ENCODE measurements at regions not wholly inside any gene's neighbourhood (a gene's known extent, or its start where the extent isn't known, plus 50 kb on each side); places are given as distances from the start of the nearest gene placed in this dataset.
A peak's percentile ranks its signal among the peaks of the same experiment; 100 is the strongest.
"Not testable (repeated sequence)": the region's sequence is repeated elsewhere in the genome, so short reads cannot be mapped to it uniquely, and the experiment has no call there.

DNA sequence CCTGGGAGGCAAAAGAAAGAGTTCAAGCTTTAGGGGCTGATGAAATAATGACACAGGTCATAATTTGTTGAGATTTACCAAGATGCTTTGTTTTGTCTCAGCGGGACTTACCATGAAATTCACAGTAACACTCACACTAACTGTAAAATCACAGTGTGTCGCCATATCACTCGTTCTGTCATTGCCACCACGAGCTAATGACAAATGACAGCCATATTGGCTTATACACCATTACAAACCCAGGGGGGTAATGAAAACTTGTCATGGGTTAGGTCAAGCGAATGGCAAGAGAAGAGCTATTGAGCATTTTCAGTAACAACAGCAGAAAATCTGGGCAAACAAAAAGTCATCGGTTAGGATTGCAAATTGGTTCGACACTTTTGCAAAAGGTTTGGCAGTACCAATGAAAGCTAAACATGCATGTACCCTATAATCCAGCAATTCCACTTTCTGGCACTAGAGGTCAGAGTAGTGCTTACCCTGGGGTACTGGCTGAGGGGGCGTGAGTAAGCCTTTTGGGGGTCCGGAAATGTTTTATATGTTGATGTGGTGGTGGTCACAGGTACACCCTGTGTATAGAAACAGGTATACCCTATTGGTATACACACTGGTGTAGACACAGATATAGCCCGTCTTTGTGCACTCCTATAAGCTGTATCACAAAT, 83.9 kb upstream of the RAI2 start:
- DNase-seq (ENCODE audit: insufficient read length, low spot score) (no peak), FAIRE-seq (peak; percentile 80)
- no peak for TF ChIP-seq POLR2AphosphoS5 (IDR thresholded peaks at IDR 0.05; ENCODE audit: low read depth, low read length)
- TF ChIP-seq TAF1 (IDR thresholded peaks at IDR 0.05; ENCODE audit: low read depth, low read length), result no peak
- no peak for TF ChIP-seq POLR2A (IDR thresholded peaks at IDR 0.05; ENCODE audit: low read depth, low read length)
- no peak for TF ChIP-seq POU2F2 (IDR thresholded peaks at IDR 0.05; ENCODE audit: low read depth, low read length)
- no peak for TF ChIP-seq PAX5 (IDR thresholded peaks at IDR 0.05; ENCODE audit: insufficient read depth, low read length, severe bottlenecking)
- no peak for TF ChIP-seq SPI1 (IDR thresholded peaks at IDR 0.05; ENCODE audit: low read depth, low read length)

DNA sequence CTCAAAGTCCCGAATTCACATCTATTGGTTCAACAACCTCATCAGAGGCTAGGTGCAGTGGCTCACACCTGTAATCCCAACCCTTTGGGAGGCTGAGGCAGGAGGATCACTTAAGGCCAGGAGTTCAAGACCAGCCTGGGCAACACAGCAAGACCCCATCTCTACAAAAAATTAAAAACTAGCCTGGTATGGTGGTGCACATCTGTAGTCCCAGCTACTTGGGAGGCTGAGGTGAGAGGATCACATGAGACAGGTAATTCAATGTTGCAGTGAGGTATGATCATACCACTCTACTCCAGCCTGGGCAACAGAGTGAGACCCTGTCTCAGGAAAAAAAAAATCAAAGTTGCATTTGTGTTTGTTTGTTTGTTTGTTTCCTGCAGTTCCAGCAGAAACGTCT, 80.1 kb upstream of the RAI2 start:
- not testable (repeated sequence) for FAIRE-seq; DNase-seq (ENCODE audit: insufficient read length, low spot score)

DNA sequence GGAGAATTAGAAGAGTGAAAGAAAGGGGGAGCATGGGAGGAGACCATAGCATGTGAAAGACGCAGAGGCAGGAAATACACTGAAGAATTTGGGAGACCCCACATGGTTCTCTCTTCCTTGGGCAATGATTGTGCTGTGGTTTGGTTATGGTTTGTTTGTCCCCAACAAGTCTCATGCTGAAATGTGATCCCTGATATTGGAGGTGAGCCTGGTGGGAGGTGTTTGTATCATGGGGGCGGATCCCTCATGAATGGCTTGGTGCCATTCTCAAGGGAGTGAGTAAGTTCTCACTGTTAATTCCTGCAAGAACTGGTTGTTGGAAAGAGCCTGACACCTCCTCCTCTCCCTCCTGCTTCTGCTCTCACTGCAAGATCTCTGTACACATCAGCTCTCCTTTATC, 78.6 kb upstream of the RAI2 start:
- TF ChIP-seq POLR2AphosphoS5 (IDR thresholded peaks at IDR 0.05; ENCODE audit: low read depth, low read length), result no peak
- no peak for TF ChIP-seq TAF1 (IDR thresholded peaks at IDR 0.05; ENCODE audit: low read depth, low read length)
- TF ChIP-seq SPI1 (IDR thresholded peaks at IDR 0.05; ENCODE audit: low read depth, low read length), result no peak
- no peak for TF ChIP-seq POLR2A (IDR thresholded peaks at IDR 0.05; ENCODE audit: low read depth, low read length)
- no peak for TF ChIP-seq PAX5 (IDR thresholded peaks at IDR 0.05; ENCODE audit: insufficient read depth, low read length, severe bottlenecking)
- TF ChIP-seq POU2F2 (IDR thresholded peaks at IDR 0.05; ENCODE audit: low read depth, low read length), result no peak
- FAIRE-seq, result no peak
- DNase-seq (ENCODE audit: insufficient read length, low spot score), result no peak

DNA sequence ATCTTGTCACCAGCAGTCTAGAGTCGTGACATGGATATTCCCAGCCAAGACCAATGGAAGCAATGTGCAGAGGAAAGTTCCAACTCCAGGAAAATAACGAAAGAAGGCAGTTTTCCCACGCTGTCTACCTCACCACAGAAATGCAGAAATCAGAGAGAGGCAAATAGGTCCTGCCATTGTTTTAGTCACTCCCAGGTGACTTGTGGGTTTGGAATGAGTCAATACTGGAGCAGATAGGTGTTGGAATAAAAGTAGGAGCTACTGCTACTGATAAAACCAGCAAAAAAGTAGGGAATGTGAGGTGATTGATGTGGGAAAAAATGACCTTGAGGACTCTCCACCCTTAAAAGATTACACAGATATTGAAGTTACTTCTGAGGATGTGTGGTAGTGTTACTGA, 72.8 kb upstream of the RAI2 start:
- no peak for FAIRE-seq
- no peak for DNase-seq (ENCODE audit: insufficient read length, low spot score)
- TF ChIP-seq SPI1 (IDR thresholded peaks at IDR 0.05; ENCODE audit: low read depth, low read length), result no peak
- no peak for TF ChIP-seq POU2F2 (IDR thresholded peaks at IDR 0.05; ENCODE audit: low read depth, low read length)
- TF ChIP-seq POLR2A (IDR thresholded peaks at IDR 0.05; ENCODE audit: low read depth, low read length), result no peak
- no peak for TF ChIP-seq POLR2AphosphoS5 (IDR thresholded peaks at IDR 0.05; ENCODE audit: low read depth, low read length)
- TF ChIP-seq PAX5 (IDR thresholded peaks at IDR 0.05; ENCODE audit: insufficient read depth, low read length, severe bottlenecking), result no peak
- TF ChIP-seq TAF1 (IDR thresholded peaks at IDR 0.05; ENCODE audit: low read depth, low read length), result no peak

DNA sequence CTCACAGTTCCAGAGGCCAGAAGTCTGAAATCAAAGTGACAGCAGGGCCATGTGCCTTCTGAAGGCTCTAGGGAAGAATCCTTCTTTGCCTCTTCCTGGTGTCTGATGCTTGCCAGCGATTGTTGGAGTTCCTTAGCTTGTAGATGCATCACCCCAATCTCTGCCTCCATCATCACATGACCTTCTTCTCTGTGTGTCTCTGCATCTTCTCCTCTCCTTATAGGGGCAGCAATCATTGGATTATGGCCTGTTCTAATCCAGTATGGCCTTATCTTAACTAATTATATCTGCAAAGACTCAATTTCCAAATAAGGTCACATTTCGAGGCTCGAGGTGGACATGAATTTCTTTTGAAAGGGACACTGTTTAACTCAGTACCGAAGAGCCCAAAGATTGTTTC, 71.7 kb upstream of the RAI2 start:
- DNase-seq (ENCODE audit: insufficient read length, low spot score) (no peak), FAIRE-seq (no peak)
- no peak for TF ChIP-seq POLR2A (IDR thresholded peaks at IDR 0.05; ENCODE audit: low read depth, low read length)
- TF ChIP-seq SPI1 (IDR thresholded peaks at IDR 0.05; ENCODE audit: low read depth, low read length), result no peak
- TF ChIP-seq PAX5 (IDR thresholded peaks at IDR 0.05; ENCODE audit: insufficient read depth, low read length, severe bottlenecking), result no peak
- no peak for TF ChIP-seq POLR2AphosphoS5 (IDR thresholded peaks at IDR 0.05; ENCODE audit: low read depth, low read length)
- TF ChIP-seq TAF1 (IDR thresholded peaks at IDR 0.05; ENCODE audit: low read depth, low read length), result no peak
- TF ChIP-seq POU2F2 (IDR thresholded peaks at IDR 0.05; ENCODE audit: low read depth, low read length), result no peak

DNA sequence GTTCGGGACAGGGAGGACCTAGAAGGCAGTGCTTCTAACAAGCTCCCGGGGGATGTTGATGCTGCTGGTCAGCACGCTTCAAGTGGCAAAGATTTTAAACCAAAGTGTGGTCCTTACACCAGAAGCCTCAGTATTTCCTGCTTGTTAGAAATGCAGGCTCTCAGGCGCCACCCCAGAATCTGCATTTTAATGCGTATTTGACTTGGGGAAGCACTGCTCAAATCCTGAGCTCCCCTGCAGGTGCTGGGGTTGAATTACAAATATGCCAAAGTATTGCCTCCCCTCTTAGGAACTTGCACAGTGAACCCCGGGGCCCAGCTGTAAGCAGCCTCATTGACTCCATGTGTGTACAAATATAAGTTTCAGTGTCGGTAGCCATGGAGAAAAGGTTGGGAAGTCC, 70.8 kb upstream of the RAI2 start:
- no peak for TF ChIP-seq TAF1 (IDR thresholded peaks at IDR 0.05; ENCODE audit: low read depth, low read length)
- no peak for TF ChIP-seq PAX5 (IDR thresholded peaks at IDR 0.05; ENCODE audit: insufficient read depth, low read length, severe bottlenecking)
- no peak for TF ChIP-seq POLR2A (IDR thresholded peaks at IDR 0.05; ENCODE audit: low read depth, low read length)
- no peak for TF ChIP-seq POLR2AphosphoS5 (IDR thresholded peaks at IDR 0.05; ENCODE audit: low read depth, low read length)
- TF ChIP-seq SPI1 (IDR thresholded peaks at IDR 0.05; ENCODE audit: low read depth, low read length), result no peak
- TF ChIP-seq POU2F2 (IDR thresholded peaks at IDR 0.05; ENCODE audit: low read depth, low read length), result no peak

DNA sequence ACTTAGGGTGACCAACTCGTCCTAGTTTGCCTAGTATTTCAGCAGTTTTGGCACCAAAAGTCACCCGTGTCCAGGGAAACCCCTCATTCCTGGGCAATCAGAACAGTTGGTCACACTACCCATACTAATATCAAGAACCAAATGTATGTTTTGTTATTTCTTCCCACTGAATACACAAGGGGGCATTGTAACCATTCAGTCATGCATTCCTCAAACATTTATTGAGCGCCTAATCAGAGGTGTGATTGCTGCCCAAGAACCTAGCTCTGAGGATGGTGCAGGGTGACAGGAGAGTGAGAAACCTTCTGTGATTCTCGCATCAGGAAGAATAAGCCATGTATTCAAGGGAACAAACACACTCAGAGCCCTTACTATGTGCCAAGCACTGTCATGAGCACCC, 69.8 kb upstream of the RAI2 start:
- no peak for DNase-seq (ENCODE audit: insufficient read length, low spot score)
- FAIRE-seq, result peak; percentile 28
- TF ChIP-seq PAX5 (IDR thresholded peaks at IDR 0.05; ENCODE audit: insufficient read depth, low read length, severe bottlenecking) (no peak), POLR2AphosphoS5 (IDR thresholded peaks at IDR 0.05; ENCODE audit: low read depth, low read length) (no peak), SPI1 (IDR thresholded peaks at IDR 0.05; ENCODE audit: low read depth, low read length) (no peak), POU2F2 (IDR thresholded peaks at IDR 0.05; ENCODE audit: low read depth, low read length) (no peak), TAF1 (IDR thresholded peaks at IDR 0.05; ENCODE audit: low read depth, low read length) (no peak), POLR2A (IDR thresholded peaks at IDR 0.05; ENCODE audit: low read depth, low read length) (no peak)

More for the DNA sequence above, 70.8 kb upstream of the RAI2 start:
- DNase-seq (ENCODE audit: insufficient read length, low spot score) (no peak), FAIRE-seq (no peak)

DNA sequence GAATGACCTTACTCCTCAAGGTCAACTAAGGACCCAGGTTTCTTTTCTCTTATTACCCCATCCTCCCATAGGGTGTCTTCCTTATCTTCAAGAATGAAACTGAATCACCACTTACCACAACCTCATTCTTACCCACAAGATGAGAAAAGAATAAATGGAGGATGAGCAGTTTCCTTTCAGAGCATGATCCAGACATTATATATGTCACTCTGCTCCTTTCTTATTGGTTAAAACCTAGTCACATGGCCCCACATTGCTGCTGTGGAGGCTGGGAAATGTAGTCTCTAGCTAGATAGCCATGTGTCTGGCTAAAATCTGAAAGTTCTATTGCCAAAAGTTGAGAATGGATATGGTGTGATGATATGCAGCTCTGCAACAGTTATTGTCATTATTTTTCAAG, 62.4 kb upstream of the RAI2 start:
- no peak for FAIRE-seq
- no peak for DNase-seq (ENCODE audit: insufficient read length, low spot score)
- TF ChIP-seq SPI1 (IDR thresholded peaks at IDR 0.05; ENCODE audit: low read depth, low read length), result no peak
- no peak for TF ChIP-seq POU2F2 (IDR thresholded peaks at IDR 0.05; ENCODE audit: low read depth, low read length)
- no peak for TF ChIP-seq PAX5 (IDR thresholded peaks at IDR 0.05; ENCODE audit: insufficient read depth, low read length, severe bottlenecking)
- no peak for TF ChIP-seq TAF1 (IDR thresholded peaks at IDR 0.05; ENCODE audit: low read depth, low read length)
- TF ChIP-seq POLR2AphosphoS5 (IDR thresholded peaks at IDR 0.05; ENCODE audit: low read depth, low read length), result no peak
- no peak for TF ChIP-seq POLR2A (IDR thresholded peaks at IDR 0.05; ENCODE audit: low read depth, low read length)

DNA sequence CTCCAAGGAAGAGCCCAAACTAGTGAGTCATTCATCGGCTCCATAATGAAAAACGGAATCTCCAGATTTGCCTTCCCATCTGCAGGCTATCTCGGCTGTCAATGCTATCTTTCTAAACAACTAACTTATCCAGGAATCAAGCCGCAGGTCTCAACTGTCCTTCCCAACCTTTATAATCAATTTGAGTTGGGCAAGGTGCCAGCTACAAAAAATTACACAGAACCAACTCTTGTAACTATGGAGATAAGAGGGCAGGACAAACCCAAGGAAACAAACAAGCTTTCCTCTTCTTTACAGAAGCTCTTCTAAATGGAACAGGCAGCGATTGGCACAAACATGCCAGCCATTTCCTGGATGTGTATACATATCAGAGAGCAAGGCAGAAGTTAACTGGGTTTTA, 61.2 kb upstream of the RAI2 start:
- TF ChIP-seq TAF1 (IDR thresholded peaks at IDR 0.05; ENCODE audit: low read depth, low read length), result no peak
- TF ChIP-seq PAX5 (IDR thresholded peaks at IDR 0.05; ENCODE audit: insufficient read depth, low read length, severe bottlenecking), result no peak
- no peak for TF ChIP-seq SPI1 (IDR thresholded peaks at IDR 0.05; ENCODE audit: low read depth, low read length)
- no peak for TF ChIP-seq POLR2A (IDR thresholded peaks at IDR 0.05; ENCODE audit: low read depth, low read length)
- no peak for TF ChIP-seq POLR2AphosphoS5 (IDR thresholded peaks at IDR 0.05; ENCODE audit: low read depth, low read length)
- no peak for TF ChIP-seq POU2F2 (IDR thresholded peaks at IDR 0.05; ENCODE audit: low read depth, low read length)
- DNase-seq (ENCODE audit: insufficient read length, low spot score) (no peak), FAIRE-seq (no peak)

DNA sequence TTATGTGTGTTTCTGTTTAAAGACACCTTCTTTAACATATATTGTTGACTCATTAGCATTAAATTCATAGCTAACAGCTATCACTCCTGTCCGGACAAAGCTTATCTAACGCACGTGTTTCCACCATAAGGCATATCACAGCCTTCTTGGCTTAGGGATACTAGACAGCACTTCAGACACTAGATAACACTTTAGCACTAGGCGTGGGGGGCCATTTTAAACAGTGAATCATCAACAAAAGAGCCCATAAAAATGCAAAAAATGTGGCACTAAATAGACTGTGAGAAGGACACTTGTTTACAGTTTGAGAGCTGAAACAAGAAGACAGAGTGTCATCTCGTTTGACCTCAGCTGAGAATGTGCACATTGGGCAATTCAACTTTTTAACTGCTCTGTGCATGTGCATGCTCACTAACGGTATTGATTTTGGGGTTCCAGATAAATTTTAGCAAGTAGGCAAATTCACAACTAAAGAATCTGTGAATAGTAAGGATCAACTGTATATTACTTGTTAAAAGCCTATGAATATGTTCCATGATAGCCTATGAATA, 58.9 kb upstream of the RAI2 start:
- TF ChIP-seq TAF1 (IDR thresholded peaks at IDR 0.05; ENCODE audit: low read depth, low read length) (no peak), PAX5 (IDR thresholded peaks at IDR 0.05; ENCODE audit: insufficient read depth, low read length, severe bottlenecking) (no peak), POLR2AphosphoS5 (IDR thresholded peaks at IDR 0.05; ENCODE audit: low read depth, low read length) (no peak), POLR2A (IDR thresholded peaks at IDR 0.05; ENCODE audit: low read depth, low read length) (no peak), SPI1 (IDR thresholded peaks at IDR 0.05; ENCODE audit: low read depth, low read length) (no peak), POU2F2 (IDR thresholded peaks at IDR 0.05; ENCODE audit: low read depth, low read length) (no peak)
- no peak for DNase-seq (ENCODE audit: insufficient read length, low spot score)
- FAIRE-seq, result no peak

Measured in GM12891 (cell line).